Central memory CD8-positive, alpha-beta T cell (primary cell): ENCODE measurements at regions not wholly inside any gene's neighbourhood (a gene's known extent, or its start where the extent isn't known, plus 50 kb on each side); places are given as distances from the start of the nearest gene placed in this dataset.

ENCODE experiments used
- ATAC-seq: fragments of 150-1000 bp; cut with Tn5 transposase; replicated peaks from 2 replicates; pipeline ENCODE4 v1.10.0; 2022; ENCODE audit warnings: mild to moderate bottlenecking, moderate FRiP score, moderate number of reproducible peaks; ENCODE audit not compliant: poor library complexity, severe bottlenecking; ENCODE audit errors: extremely low read depth
- DNase-seq, 2 donors: peaks; one replicate each; pipeline ENCODE4 v3.0.0; 2021; ENCODE audit warnings: low spot score in 2 of 2
- H3K27ac Mint-ChIP-seq: one replicate; pipeline ENCODE4 v1.8.0; 2022; ENCODE audit warnings: low read depth, mild to moderate bottlenecking, moderate library complexity, mixed read lengths
- H3K27me3 Mint-ChIP-seq: one replicate; pipeline ENCODE4 v1.8.0; 2022; ENCODE audit warnings: mixed read lengths
- H3K36me3 Mint-ChIP-seq: one replicate; pipeline ENCODE4 v1.8.0; 2022; ENCODE audit warnings: mild to moderate bottlenecking, moderate library complexity, mixed read lengths; ENCODE audit not compliant: insufficient read depth
- H3K4me1 Mint-ChIP-seq: one replicate; pipeline ENCODE4 v1.8.0; 2022; ENCODE audit warnings: mixed read lengths
- H3K4me3 Mint-ChIP-seq: one replicate; pipeline ENCODE4 v1.8.0; 2022; ENCODE audit warnings: mild to moderate bottlenecking, moderate library complexity, mixed read lengths
- H3K9me3 Mint-ChIP-seq: one replicate; pipeline ENCODE4 v1.8.0; 2022; ENCODE audit warnings: mixed read lengths

- no peaks in the 10 kb centered on the region for H3K4me1 Mint-ChIP-seq
- ATAC-seq: no peak
Observed at GRCh38 chr5:98419825-98420224, 353.6 kb upstream of the RGMB start.

GRCh38 chr5:98424681-98425450 is 348.6 kb upstream of the RGMB start:
- DNase-seq (no peak), ATAC-seq (no peak)
- Mint-ChIP-seq H3K9me3 (no peaks in the 10 kb centered on the region), H3K27ac (no peak overlapping the region), H3K4me3 (no peak overlapping the region), H3K27me3 (no peaks in the 10 kb centered on the region), H3K4me1 (no peaks in the 10 kb centered on the region), H3K36me3 (no peaks in the 10 kb centered on the region)

More at GRCh38 chr5:98419825-98420224, 353.6 kb upstream of the RGMB start:
- Mint-ChIP-seq H3K27me3 (no peaks in the 10 kb centered on the region), H3K4me3 (no peak overlapping the region), H3K36me3 (no peaks in the 10 kb centered on the region), H3K9me3 (no peaks in the 10 kb centered on the region), H3K27ac (no peak overlapping the region)
- DNase-seq: no peak

- Mint-ChIP-seq H3K27ac (no peak overlapping the region), H3K4me3 (no peak overlapping the region), H3K4me1 (no peaks in the 10 kb centered on the region), H3K27me3 (no peaks in the 10 kb centered on the region), H3K36me3 (no peaks in the 10 kb centered on the region), H3K9me3 (no peaks in the 10 kb centered on the region)
- ATAC-seq (no peak), DNase-seq (no peak)
Observed at GRCh38 chr5:98425640-98426039, 347.8 kb upstream of the RGMB start.

- H3K9me3 Mint-ChIP-seq: no peaks in the 10 kb centered on the region
- ATAC-seq: no peak
- DNase-seq: no peak
- no peaks in the 10 kb centered on the region for H3K4me1 Mint-ChIP-seq
- H3K27me3 Mint-ChIP-seq: no peaks in the 10 kb centered on the region
- no peaks in the 10 kb centered on the region for H3K36me3 Mint-ChIP-seq
- no peak overlapping the region for H3K4me3 Mint-ChIP-seq
- H3K27ac Mint-ChIP-seq: no peak overlapping the region
Observed at GRCh38 chr5:98428806-98429205, 344.7 kb upstream of the RGMB start.

GRCh38 chr5:98432378-98432777 is 341.1 kb upstream of the RGMB start:
- DNase-seq (no peak), ATAC-seq (no peak)
- Mint-ChIP-seq H3K36me3 (no peaks in the 10 kb centered on the region), H3K9me3 (no peaks in the 10 kb centered on the region), H3K4me3 (no peak overlapping the region), H3K27me3 (no peaks in the 10 kb centered on the region), H3K4me1 (no peaks in the 10 kb centered on the region), H3K27ac (no peak overlapping the region)

GRCh38 chr5:98433022-98433421 is 340.4 kb upstream of the RGMB start:
- H3K9me3 Mint-ChIP-seq: no peaks in the 10 kb centered on the region
- H3K36me3 Mint-ChIP-seq: no peaks in the 10 kb centered on the region
- no peaks in the 10 kb centered on the region for H3K4me1 Mint-ChIP-seq
- no peak overlapping the region for H3K27ac Mint-ChIP-seq
- H3K4me3 Mint-ChIP-seq: no peak overlapping the region
- DNase-seq: no peak
- no peaks in the 10 kb centered on the region for H3K27me3 Mint-ChIP-seq
- no peak for ATAC-seq

- Mint-ChIP-seq H3K27ac (no peak overlapping the region), H3K4me1 (no peaks in the 10 kb centered on the region), H3K9me3 (no peaks in the 10 kb centered on the region), H3K36me3 (no peaks in the 10 kb centered on the region), H3K27me3 (no peaks in the 10 kb centered on the region), H3K4me3 (no peak overlapping the region)
- ATAC-seq: no peak
- no peak for DNase-seq
Observed at GRCh38 chr5:98433673-98434072, 339.8 kb upstream of the RGMB start.

GRCh38 chr5:98436667-98437066 is 336.8 kb upstream of the RGMB start:
- DNase-seq (no peak), ATAC-seq (no peak)
- Mint-ChIP-seq H3K9me3 (no peaks in the 10 kb centered on the region), H3K27ac (no peak overlapping the region), H3K27me3 (no peaks in the 10 kb centered on the region), H3K36me3 (no peaks in the 10 kb centered on the region), H3K4me1 (no peaks in the 10 kb centered on the region), H3K4me3 (no peak overlapping the region)

- Mint-ChIP-seq H3K9me3 (peaks cover 10% of the 10 kb centered on the region), H3K4me1 (no peaks in the 10 kb centered on the region), H3K36me3 (no peaks in the 10 kb centered on the region), H3K27me3 (no peaks in the 10 kb centered on the region), H3K27ac (no peak overlapping the region), H3K4me3 (no peak overlapping the region)
- ATAC-seq: no peak
- no peak for DNase-seq
Observed at GRCh38 chr5:98442448-98442847, 331.0 kb upstream of the RGMB start.

GRCh38 chr5:98443881-98444280 is 329.6 kb upstream of the RGMB start:
- Mint-ChIP-seq H3K36me3 (no peaks in the 10 kb centered on the region), H3K9me3 (peaks cover 10% of the 10 kb centered on the region), H3K4me1 (no peaks in the 10 kb centered on the region), H3K27ac (no peak overlapping the region), H3K4me3 (no peak overlapping the region), H3K27me3 (no peaks in the 10 kb centered on the region)
- DNase-seq: no peak
- no peak for ATAC-seq

GRCh38 chr5:98453296-98453695 is 320.2 kb upstream of the RGMB start:
- ATAC-seq: no peak
- Mint-ChIP-seq H3K27me3 (no peaks in the 10 kb centered on the region), H3K4me3 (no peak overlapping the region), H3K4me1 (no peaks in the 10 kb centered on the region), H3K27ac (no peak overlapping the region), H3K9me3 (peaks cover 7% of the 10 kb centered on the region), H3K36me3 (peaks cover 2% of the 10 kb centered on the region)
- no peak for DNase-seq

- Mint-ChIP-seq H3K27ac (no peak overlapping the region), H3K4me1 (no peaks in the 10 kb centered on the region), H3K9me3 (peaks cover 7% of the 10 kb centered on the region), H3K4me3 (no peak overlapping the region), H3K27me3 (no peaks in the 10 kb centered on the region), H3K36me3 (peaks cover 2% of the 10 kb centered on the region)
- ATAC-seq: no peak
- DNase-seq: no peak
Observed at GRCh38 chr5:98454407-98454806, 319.1 kb upstream of the RGMB start.

GRCh38 chr5:98454904-98455303 is 318.6 kb upstream of the RGMB start:
- H3K4me1 Mint-ChIP-seq: no peaks in the 10 kb centered on the region
- DNase-seq (no peak), ATAC-seq (no peak)
- H3K9me3 Mint-ChIP-seq: peaks cover 7% of the 10 kb centered on the region
- H3K36me3 Mint-ChIP-seq: peaks cover 2% of the 10 kb centered on the region
- no peak overlapping the region for H3K4me3 Mint-ChIP-seq
- no peak overlapping the region for H3K27ac Mint-ChIP-seq
- H3K27me3 Mint-ChIP-seq: no peaks in the 10 kb centered on the region
